Activated T-cell treated with anti-CD3 and anti-CD28 coated beads, Interleukin-2, amount 50 U/mL, for 1 hour (primary cell): ENCODE measurements at regions not wholly inside any gene's neighbourhood (a gene's known extent, or its start where the extent isn't known, plus 50 kb on each side); places are given as distances from the start of the nearest gene placed in this dataset.

ENCODE experiments used
- DNase-seq: peaks from one replicate; pipeline ENCODE4 v3.0.0-alpha.2; 2020

DNA sequence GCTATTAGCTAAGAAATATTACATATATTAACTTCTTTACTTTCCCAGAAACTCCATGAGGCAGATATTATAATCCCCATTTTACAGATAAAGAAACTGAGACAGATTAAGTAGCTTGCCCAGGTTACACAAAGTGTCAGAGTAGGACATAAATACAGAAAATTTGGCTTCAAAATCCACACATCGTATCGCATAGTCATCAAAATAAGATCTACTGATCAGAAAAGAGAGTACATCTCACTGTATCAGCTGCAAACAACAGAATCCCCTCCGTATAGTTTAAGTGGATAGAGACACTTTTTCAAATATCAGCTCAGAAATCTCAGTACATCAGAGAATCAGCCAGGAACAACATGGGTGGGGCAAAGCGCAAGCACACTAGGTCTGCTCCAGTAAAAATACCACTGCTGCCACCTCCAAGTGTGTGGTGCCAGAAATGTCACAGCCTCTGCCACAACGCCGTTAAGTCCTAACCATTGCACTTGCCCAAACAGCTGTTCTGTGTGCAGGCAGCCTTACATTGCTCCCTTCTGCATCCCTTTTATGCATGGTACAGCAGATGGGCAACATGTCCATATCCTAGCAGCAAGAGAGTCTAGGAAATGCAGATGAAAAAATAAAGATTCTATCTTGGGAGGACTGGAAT lies 204.8 kb downstream of the KLF12 start:
- DNase-seq: no peak

DNA sequence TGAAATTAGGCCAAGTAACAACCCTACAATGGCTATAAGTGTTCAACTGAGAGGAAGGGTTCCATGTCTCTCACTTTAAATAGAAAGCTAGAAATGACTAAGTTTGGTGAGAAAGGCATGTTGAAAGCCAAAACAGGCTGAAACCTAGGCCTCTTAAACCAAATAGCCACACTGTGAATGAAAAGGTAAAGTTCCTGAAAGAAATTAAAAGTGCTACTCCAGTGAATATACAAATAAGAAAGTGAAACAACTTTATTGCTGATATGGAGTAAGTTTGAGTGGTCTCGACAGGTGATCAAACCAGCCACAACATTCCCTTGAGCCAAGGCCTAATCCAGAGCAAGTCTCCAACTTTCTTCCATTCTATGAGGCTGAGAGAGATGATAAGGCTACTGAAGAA lies 209.6 kb downstream of the KLF12 start:
- no peak for DNase-seq

DNA sequence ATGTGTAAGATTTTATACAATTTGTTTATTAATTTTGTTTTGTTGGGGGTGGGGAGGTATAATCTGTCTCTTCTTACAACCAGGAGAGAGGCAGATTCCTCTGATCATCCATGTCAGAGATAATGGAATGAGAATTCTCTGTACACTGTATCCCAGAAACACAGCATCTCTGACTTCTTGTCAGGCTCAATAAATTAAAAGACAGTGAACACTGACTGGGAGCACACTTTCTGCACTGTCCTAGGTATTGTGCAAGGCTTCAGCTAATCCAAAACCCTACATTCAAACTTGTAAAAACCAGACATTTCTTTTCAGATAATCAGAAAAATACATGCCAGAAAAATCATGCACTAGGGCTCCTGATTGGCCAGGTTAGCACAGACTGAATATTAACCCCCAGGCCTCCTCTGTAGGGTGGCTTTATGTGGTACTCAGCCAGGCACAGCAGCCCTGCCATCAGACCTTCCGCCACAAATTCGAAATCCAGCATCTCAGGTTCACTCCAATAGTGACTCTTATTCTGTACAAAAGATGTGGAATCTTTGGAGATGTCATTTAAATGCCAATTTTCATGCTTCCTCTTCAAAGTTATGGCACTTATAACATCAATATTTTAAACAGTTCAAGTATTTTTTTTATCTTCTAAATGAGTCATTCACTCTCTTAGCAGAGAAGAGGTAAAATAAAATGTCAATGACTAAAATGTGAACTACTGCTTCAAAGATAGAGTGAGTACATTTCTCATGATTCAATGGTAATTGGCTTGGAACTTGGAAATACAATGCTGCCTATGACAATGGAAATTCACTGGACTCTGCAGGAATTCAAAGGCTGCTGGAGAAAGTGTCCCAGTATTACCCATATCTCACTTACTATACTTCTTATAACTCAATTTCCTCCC lies 211.5 kb downstream of the KLF12 start:
- DNase-seq: no peak

GRCh38 chr13:73918691-73919090 lies 215.5 kb downstream of the KLF12 start:
- DNase-seq: no peak

- no peak for DNase-seq
Measured at GRCh38 chr13:73913751-73914518, 220.3 kb downstream of the KLF12 start.

GRCh38 chr13:73913079-73913740 lies 221.0 kb downstream of the KLF12 start:
- DNase-seq: no peak

DNA sequence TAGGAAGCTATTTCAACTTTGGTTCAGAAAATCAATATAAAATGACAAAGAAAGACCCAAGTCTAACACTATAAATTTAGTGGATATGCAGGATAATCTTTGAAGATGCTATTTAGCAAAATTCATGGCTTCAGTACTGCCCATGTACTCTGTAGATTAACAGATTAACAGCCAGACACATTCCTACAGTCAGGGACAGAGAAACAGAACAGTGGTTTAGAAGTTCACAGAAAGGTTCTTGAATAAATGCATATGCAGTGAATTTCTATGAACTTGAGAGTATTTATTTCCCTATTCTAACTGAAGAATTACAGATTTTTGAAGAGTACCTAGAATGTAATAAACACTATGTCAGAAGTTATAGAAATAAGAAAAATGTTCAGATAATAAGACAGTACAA lies 222.8 kb downstream of the KLF12 start:
- DNase-seq: no peak

DNA sequence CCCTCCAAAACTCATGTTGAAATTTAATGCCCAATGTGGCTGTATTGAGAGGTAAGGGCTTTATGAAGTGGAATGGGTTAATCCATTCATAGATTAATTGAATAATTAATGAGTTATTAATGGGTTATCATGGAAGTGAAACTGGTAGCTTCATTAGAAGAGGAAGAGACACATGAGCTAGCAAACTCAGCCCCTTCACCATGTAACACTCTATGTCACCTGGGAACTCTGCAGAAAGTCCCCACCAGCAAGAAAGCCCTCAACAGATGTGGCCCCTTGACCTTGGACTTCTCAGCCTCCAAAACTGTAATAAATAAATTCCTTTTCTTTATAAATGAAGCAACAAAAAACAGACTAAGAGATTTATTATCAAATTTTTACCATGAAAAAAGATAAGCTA lies 223.5 kb downstream of the KLF12 start:
- DNase-seq: no peak

DNA sequence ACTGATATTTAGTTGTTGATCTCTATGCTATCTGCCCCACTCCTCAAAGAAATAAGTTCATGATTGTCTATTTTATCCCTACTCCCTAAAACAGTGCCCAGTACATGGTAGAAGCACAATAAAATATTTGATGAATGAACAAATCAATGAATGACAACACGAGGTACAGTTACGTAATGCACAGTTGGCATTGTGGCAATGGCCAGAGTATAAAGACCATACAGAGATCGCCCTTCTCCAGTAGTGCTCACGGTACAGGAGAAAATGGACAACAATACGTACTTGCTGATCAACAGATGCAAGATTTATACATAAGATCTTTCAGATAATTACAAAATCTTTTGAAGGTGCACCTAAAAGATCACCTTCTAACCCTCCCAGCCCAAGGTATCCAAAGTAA lies 225.4 kb downstream of the KLF12 start:
- no peak for DNase-seq

GRCh38 chr13:73904625-73905024 lies 229.6 kb downstream of the KLF12 start:
- DNase-seq: no peak

DNA sequence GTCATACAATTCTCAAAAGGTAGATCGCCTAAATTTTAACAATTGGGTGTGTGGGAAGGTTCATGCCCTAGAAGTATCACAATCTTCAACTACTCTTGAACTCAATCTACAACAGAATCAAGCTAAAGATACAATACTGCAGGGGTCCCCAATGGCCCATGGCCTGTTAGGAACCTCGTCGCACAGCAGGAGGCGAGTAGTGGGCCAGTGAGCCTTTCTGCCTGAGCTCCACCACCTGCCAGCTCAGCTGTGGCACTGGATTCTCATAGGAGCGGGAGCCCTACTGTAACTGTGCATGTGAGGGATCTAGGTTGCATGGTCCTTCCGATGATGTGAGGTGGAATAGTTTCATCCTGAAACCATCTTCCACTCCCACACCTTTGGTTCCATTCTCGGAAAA lies 230.6 kb downstream of the KLF12 start:
- DNase-seq: no peak

- no peak for DNase-seq
Measured at GRCh38 chr13:73902847-73903246, 231.4 kb downstream of the KLF12 start.

- no peak for DNase-seq
Measured at GRCh38 chr13:73902296-73902695, 231.9 kb downstream of the KLF12 start.

GRCh38 chr13:73901324-73902068 lies 232.7 kb downstream of the KLF12 start:
- DNase-seq: no peak

DNA sequence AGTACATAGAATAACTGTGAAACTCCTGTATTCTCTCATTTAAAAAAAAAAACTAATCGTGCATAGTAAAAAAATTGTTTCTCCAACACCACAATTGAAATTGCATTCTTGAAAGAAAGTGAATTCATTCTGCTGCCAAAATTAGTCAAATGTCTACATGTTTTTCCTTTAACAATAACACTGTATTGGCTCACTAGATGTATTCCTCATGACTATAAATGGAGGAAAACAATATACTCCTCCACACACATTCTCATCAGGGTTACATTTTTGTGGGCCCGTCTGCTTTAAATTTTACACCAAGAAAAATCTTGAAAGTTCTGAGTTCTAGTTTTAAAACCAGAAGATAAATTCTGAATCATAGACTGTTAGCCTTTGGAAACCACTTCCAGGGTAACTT lies 233.6 kb downstream of the KLF12 start:
- no peak for DNase-seq

DNA sequence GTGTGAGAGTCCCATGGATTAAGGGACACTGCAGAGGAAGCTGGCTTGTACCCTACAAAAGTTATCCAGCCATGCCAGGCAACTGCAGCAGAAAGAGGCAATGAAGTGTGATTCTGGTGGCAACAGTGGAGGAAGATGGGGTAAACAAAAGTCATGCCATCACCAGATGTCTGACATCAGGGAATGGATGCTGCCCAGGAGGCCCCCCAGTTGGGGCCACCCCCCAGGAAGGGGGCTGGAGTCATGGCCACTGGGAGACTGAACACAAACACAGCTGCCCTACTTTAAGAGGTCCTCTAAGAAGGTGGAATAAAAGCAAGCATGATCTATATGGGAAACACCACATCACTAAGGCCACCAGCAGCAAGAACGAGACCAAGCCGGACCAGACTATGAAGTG lies 235.3 kb downstream of the KLF12 start:
- DNase-seq: no peak

DNA sequence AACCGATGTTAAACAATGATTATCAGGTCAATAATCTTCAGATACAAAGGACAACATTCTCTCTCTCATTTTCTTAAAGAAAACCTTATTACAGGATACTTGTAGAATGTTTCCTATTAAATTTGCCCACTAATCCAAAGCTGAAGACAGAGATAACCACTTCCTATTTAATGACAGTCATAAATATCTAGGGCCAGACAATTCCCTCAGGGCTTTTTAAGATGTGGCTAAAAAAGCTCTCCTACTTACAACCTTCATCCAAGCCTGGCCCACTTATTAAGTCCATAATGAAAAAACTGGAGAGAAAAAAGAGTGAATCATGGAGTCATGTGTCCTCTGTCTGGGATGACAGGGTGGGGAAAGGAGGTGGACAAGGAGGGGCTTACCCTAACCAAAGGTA lies 235.9 kb downstream of the KLF12 start:
- no peak for DNase-seq

DNA sequence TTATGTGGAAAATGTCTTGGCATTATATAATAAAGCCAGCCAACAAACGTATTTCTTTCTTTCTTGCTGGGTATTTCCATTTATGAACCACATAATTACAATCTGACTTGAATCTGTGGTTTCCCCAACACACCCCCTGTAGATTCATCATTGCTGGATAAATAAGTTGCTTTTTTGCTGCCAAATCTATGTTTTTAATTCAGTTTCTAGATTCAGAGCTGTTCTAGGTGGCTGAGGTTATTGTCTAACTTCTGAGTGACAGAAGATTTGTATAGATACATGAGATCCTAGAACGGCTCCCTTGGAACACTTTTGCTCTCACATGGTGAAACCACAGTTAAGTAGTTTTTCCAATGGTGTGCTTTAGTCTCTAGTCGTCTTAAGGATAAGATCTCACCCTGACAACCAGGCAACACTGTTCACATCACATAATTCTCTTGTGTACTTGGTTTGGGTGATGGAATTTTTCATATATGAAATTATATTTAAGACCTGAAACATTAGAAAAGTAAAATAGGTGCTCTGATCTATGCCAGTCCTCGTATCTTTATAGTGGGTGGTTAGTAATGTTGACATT lies 239.1 kb downstream of the KLF12 start:
- DNase-seq: no peak

DNA sequence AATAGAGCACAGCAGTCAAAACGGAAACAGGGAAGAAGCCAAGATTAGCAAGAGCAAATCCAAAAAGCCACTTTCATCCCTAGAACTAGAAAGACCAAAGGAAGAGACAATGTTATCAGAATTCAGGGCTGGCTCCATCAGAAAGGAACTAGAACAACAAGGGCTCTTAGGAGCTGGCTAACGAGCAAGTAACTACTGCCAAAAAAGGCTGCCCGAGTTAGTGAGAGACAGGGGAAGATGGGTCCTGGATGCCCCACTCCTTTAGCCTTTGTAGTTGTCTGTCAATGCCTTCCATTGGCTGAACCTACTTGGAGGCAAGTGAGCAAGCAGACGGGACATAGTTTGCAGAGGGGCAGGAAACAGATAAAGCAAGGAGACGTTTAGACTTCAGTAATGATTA lies 240.4 kb downstream of the KLF12 start:
- DNase-seq: no peak

DNA sequence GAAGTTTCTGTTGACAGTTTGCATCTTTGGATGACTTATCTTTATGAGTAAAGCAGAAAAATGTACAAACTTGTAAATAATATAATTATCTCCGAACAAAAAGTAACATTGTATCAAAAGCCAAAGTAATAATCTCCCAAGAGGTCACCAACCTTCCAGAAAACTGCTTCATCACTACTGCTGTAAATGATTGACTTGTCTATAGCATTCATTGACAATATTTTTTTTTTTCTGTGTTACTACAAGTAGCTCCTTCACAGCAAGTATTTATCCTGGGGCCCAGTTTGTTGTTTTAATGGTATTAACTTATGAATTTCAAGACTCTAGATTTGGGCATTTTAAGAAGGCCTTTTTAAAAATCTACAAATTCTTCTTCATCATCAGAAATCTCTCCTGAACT lies 242.4 kb downstream of the KLF12 start:
- no peak for DNase-seq

DNA sequence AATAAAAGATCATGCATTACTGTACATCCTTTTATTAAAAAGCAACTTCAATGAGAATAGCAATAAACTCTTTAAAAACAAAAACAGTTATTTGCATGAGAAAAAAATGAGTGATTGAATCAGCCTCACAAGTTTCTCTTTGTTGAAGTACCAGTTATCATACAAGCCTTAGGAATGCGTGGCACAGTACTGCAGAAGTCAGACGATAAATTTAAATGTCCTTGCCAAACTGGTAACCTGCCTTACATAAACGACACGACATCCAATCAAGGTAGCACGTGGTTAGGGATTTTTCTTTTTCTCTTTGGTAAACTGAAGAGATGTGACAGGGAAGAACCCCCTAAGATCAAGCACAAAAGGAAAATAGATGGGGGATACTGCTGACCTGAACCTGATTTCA lies 251.0 kb downstream of the KLF12 start:
- DNase-seq: no peak

DNA sequence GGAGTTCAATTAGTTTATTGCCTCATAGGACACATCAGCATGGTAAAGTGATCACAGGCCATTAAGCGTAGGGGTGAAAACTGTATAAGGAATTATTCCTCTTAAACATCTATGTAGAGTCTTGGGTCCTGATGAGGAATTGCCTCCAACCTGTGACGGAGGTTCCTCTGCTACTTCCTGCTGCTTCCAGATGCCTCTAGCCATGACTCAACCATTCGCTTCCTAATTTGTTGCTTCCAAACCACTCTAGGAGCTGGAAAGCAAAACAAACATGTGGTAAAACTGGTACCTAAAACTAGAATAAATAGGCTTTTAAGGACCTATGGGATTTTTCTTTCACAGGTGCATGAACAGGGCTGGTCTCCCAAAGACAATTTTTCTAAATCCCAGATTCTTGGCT lies 253.8 kb downstream of the KLF12 start:
- no peak for DNase-seq
